Liver (tissue), 8 donors: ENCODE measurements at regions not wholly inside any gene's neighbourhood (a gene's known extent, or its start where the extent isn't known, plus 50 kb on each side); places are given as distances from the start of the nearest gene placed in this dataset.
A peak's percentile ranks its signal among the peaks of the same experiment; 100 is the strongest.

ENCODE experiments used
- DNase-seq: peaks from one replicate; pipeline ENCODE4 v3.0.0-alpha.2; 2017; ENCODE audit warnings: low spot score
- H3K27ac ChIP-seq, 2 donors: one replicate each; pipeline ENCODE4 v1.7.0; 2013; ENCODE audit warnings: inconsistent platforms in 2 of 2, low read length in 2 of 2, control low read depth in 1 of 2, low read depth in 1 of 2, mild to moderate bottlenecking in 1 of 2
- H3K27me3 ChIP-seq, 4 donors: one replicate each; pipeline versions ENCODE4 v1.6.1 to v1.7.0; 2013; ENCODE audit warnings: low read length in 3 of 4, inconsistent platforms in 1 of 4, mild to moderate bottlenecking in 1 of 4, moderate library complexity in 1 of 4; ENCODE audit not compliant: control insufficient read depth in 4 of 4, insufficient read depth in 4 of 4
- H3K36me3 ChIP-seq, 4 donors: one replicate each; pipeline versions ENCODE4 v1.6.1 to v1.7.0; 2013; ENCODE audit warnings: low read length in 3 of 4, mild to moderate bottlenecking in 3 of 4, low read depth in 1 of 4, moderate library complexity in 1 of 4; ENCODE audit not compliant: control insufficient read depth in 4 of 4, insufficient read depth in 3 of 4
- H3K4me1 ChIP-seq, 4 donors: one replicate each; pipeline versions ENCODE4 v1.6.1 to v1.7.0; 2013; ENCODE audit warnings: low read length in 3 of 4, mild to moderate bottlenecking in 3 of 4, moderate library complexity in 1 of 4; ENCODE audit not compliant: control insufficient read depth in 4 of 4, insufficient read depth in 4 of 4
- H3K4me3 ChIP-seq, 3 donors: one replicate each; pipeline versions ENCODE4 v1.6.1 to v1.7.0; 2013; ENCODE audit warnings: low read length in 3 of 3, control low read depth in 1 of 3, low read depth in 1 of 3, mild to moderate bottlenecking in 1 of 3
- H3K9ac ChIP-seq, 2 donors: one replicate each; pipeline ENCODE4 v1.7.0; 2013; ENCODE audit warnings: low read length in 2 of 2, mild to moderate bottlenecking in 2 of 2, moderate library complexity in 2 of 2, control low read depth in 1 of 2, low read depth in 1 of 2
- H3K9me3 ChIP-seq, 4 donors: one replicate each; pipeline versions ENCODE4 v1.6.1 to v1.7.0; 2013; ENCODE audit warnings: low read length in 3 of 4; ENCODE audit not compliant: control insufficient read depth in 4 of 4
- ATF3 ChIP-seq: IDR thresholded peaks from 2 replicates; pipeline ENCODE4 v1.6.1; 2016; ENCODE audit warnings: antibody characterized with exemption
- CTCF ChIP-seq: fragments of 150-350 bp; IDR thresholded peaks from 2 replicates; pipeline ENCODE4 v1.5.1; 2017; ENCODE audit warnings: improper control_type of control experiment, low read depth, low read length; ENCODE audit not compliant: missing input control
- EGR1 ChIP-seq, 2 donors: IDR thresholded peaks; 2 replicates each; pipeline ENCODE4 v1.6.1; 2016 to 2018; ENCODE audit warnings: antibody characterized with exemption in 2 of 2, low read depth in 2 of 2
- FOXA1 ChIP-seq: IDR thresholded peaks from 2 replicates; pipeline ENCODE4 v1.6.1; 2016; ENCODE audit warnings: antibody characterized with exemption
- FOXA2 ChIP-seq: IDR thresholded peaks from 2 replicates; pipeline ENCODE4 v1.6.1; 2016; ENCODE audit warnings: antibody characterized with exemption
- GABPA ChIP-seq, 2 donors: IDR thresholded peaks in 1 of 2; conservative IDR thresholded peaks in 1 of 2; 2 replicates each; pipeline ENCODE4 v1.6.1; 2016; ENCODE audit warnings: antibody characterized with exemption in 2 of 2, mild to moderate bottlenecking in 1 of 2, moderate library complexity in 1 of 2
- JUND ChIP-seq, 2 donors: IDR thresholded peaks; 2 replicates each; pipeline ENCODE4 v1.6.1; 2016; ENCODE audit warnings: antibody characterized with exemption in 2 of 2
- MAX ChIP-seq: IDR thresholded peaks from 2 replicates; pipeline ENCODE4 v1.6.1; 2016; ENCODE audit warnings: antibody characterized with exemption
- NR2F2 ChIP-seq: IDR thresholded peaks from 2 replicates; pipeline ENCODE4 v1.6.1; 2016; ENCODE audit warnings: antibody characterized with exemption
- RAD21 ChIP-seq, 2 donors: IDR thresholded peaks; 2 replicates each; pipeline ENCODE4 v1.6.1; 2016; ENCODE audit warnings: antibody characterized with exemption in 2 of 2, mild to moderate bottlenecking in 2 of 2
- REST ChIP-seq: IDR thresholded peaks from 2 replicates; pipeline ENCODE4 v1.6.1; 2016; ENCODE audit warnings: antibody characterized with exemption, mild to moderate bottlenecking
- RXRA ChIP-seq, 2 donors: IDR thresholded peaks; 2 replicates each; pipeline ENCODE4 v1.6.1; 2017 to 2018; ENCODE audit warnings: antibody characterized with exemption in 2 of 2, mild to moderate bottlenecking in 1 of 2
- SP1 ChIP-seq: IDR thresholded peaks from 2 replicates; pipeline ENCODE4 v1.6.1; 2018; ENCODE audit warnings: antibody characterized with exemption, mild to moderate bottlenecking
- TAF1 ChIP-seq: conservative IDR thresholded peaks from 2 replicates; pipeline ENCODE4 v1.6.1; 2016; ENCODE audit warnings: antibody characterized with exemption, mild to moderate bottlenecking
- YY1 ChIP-seq: IDR thresholded peaks from 2 replicates; pipeline ENCODE4 v1.6.1; 2016; ENCODE audit warnings: antibody characterized with exemption, mild to moderate bottlenecking
- ZBTB33 ChIP-seq: IDR thresholded peaks from 2 replicates; pipeline ENCODE4 v1.6.1; 2016; ENCODE audit warnings: antibody characterized with exemption
- WGBS: extraction: QIAGEN DNeasy Blood & Tissue Kit; methylation state at CpG from one replicate; pipeline ENCODE4 v1.1.7; 2013; 5-methylcytosine and 5-hydroxymethylcytosine counted together
- donor health status: healthy.
- donor health status: healthy.
- donor health status: healthy.
- donor health status: healthy.
- donor health status: healthy.

- TF ChIP-seq ZBTB33 (no peak), RXRA (IDR thresholded peaks at IDR 0.05) (no peak), JUND (IDR thresholded peaks at IDR 0.05) (no peak), EGR1 (IDR thresholded peaks at IDR 0.05; ENCODE audit: low read depth in 2 of 2) (no peak)
Observed at GRCh38 chr2:84319581-84319980, 139.5 kb downstream of the SUCLG1 start (continued).

GRCh38 chr2:84317135-84317534, 141.9 kb downstream of the SUCLG1 start:
- no peak overlapping the region for H3K9ac ChIP-seq
- no peak for TF ChIP-seq FOXA2
- TF ChIP-seq JUND (IDR thresholded peaks at IDR 0.05), result no peak
- no peak for TF ChIP-seq CTCF
- no peak for TF ChIP-seq YY1
- no peak overlapping the region for H3K27ac ChIP-seq
- H3K4me3 ChIP-seq, result no peak overlapping the region
- no peaks in the 10 kb centered on the region for H3K36me3 ChIP-seq
- H3K4me1 ChIP-seq, result peaks cover 0 to 4% (median 0%) of the 10 kb centered on the region in 4 donors
- H3K9me3 ChIP-seq, result no peaks in the 10 kb centered on the region
- WGBS, result 92% methylated on average over 2 of the region's 2 CpGs
- DNase-seq, result no peak
- no peaks in the 10 kb centered on the region for H3K27me3 ChIP-seq

- peak; percentile 82 for DNase-seq
- H3K4me1 ChIP-seq, result peaks cover 0 to 4% (median 0%) of the 10 kb centered on the region in 4 donors
- no peak overlapping the region for H3K4me3 ChIP-seq
- 20% methylated on average over 11 of the region's 11 CpGs for WGBS
- no peak overlapping the region for H3K9ac ChIP-seq
- TF ChIP-seq RXRA (IDR thresholded peaks at IDR 0.05) (no peak), MAX (no peak), SP1 (no peak), YY1 (peak; percentile 42), CTCF (peak; percentile 95), FOXA1 (no peak), GABPA (IDR thresholded peaks at IDR 0.05 in 1 of 2, conservative IDR thresholded peaks at IDR 0.05 in 1 of 2) (no peak), TAF1 (no peak), REST (peak; percentile 55), EGR1 (IDR thresholded peaks at IDR 0.05; ENCODE audit: low read depth in 2 of 2) (no peak), RAD21 (IDR thresholded peaks at IDR 0.05) (peak; percentile 98 to 99), NR2F2 (no peak), ATF3 (no peak)
- H3K9me3 ChIP-seq, result no peaks in the 10 kb centered on the region
- no peaks in the 10 kb centered on the region for H3K27me3 ChIP-seq
- H3K27ac ChIP-seq, result no peak overlapping the region
- no peaks in the 10 kb centered on the region for H3K36me3 ChIP-seq
Observed at GRCh38 chr2:84314901-84315330, 144.2 kb downstream of the SUCLG1 start.
